ENCODE measurements at regions not wholly inside any gene's neighbourhood (a gene's known extent, or its start where the extent isn't known, plus 50 kb on each side); places are given as distances from the start of the nearest gene placed in this dataset.

DNA sequence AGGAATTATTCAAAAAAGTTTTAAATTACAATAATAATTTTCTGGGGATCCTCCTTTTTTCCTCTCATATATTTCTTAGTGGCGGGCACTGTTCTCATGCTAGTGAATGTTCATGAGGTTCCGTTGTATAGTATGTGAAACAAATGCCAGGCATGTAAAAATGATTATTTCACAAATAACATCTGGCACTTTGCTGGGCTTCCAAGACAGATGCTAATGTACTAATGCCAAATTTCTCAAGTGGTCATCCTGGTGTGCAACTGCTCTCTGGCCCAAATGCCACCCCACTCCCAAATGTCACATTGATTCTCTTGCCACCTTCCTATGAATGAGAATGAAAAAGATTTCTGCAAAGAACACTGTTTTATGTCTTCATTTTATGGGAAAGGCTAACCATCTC is 564.0 kb upstream of the GCFC2 start (continued):
- TF ChIP-seq ZNF292 (tag by site-specific recombination; IDR thresholded peaks at IDR 0.05; ENCODE audit: borderline replicate concordance, low read depth): no peak

- Histone ChIP-seq H3K4me1 (ENCODE audit: control insufficient read depth, insufficient read depth, low read length) (no peaks in the 10 kb centered on the region), H3K9me3 (ENCODE audit: control insufficient read depth, insufficient read depth, low read depth, low read length) (no peaks in the 10 kb centered on the region), H3K27ac (ENCODE audit: extremely low read depth, low read depth, low read length) (no peak overlapping the region), H3K36me3 (ENCODE audit: control insufficient read depth in 2 of 2, insufficient read depth in 1 of 2, low read length in 2 of 2) (no peaks in the 10 kb centered on the region), H3K4me3 (ENCODE audit: low read depth, low read length) (no peak overlapping the region)
- CTCF ChIA-PET: no interaction called here
- TF ChIP-seq ZSCAN4 (tag by site-specific recombination; IDR thresholded peaks at IDR 0.05) (no peak), ZBTB44 (tag by site-specific recombination; IDR thresholded peaks at IDR 0.05) (no peak), ZNF18 (tag by site-specific recombination; IDR thresholded peaks at IDR 0.05) (no peak), ZNF544 (tag by site-specific recombination; IDR thresholded peaks at IDR 0.05) (no peak), ZNF280C (tag by site-specific recombination; IDR thresholded peaks at IDR 0.05) (no peak), ZNF266 (tag by site-specific recombination; IDR thresholded peaks at IDR 0.05; ENCODE audit: low read depth) (no peak), ZNF830 (tag by site-specific recombination; IDR thresholded peaks at IDR 0.05; ENCODE audit: low read depth) (no peak), ZNF175 (tag by site-specific recombination; IDR thresholded peaks at IDR 0.05) (no peak)
- POLR2A ChIA-PET: no interaction called here
Measured at GRCh38 chr2:76274160-76274559, 563.4 kb upstream of the GCFC2 start.

GRCh38 chr2:76270096-76270710 is 559.5 kb upstream of the GCFC2 start:
- no peak overlapping the region for H3K4me3 ChIP-seq (ENCODE audit: low read depth, low read length)
- H3K36me3 ChIP-seq (ENCODE audit: control insufficient read depth in 2 of 2, insufficient read depth in 1 of 2, low read length in 2 of 2): no peaks in the 10 kb centered on the region
- H3K9me3 ChIP-seq (ENCODE audit: control insufficient read depth, insufficient read depth, low read depth, low read length): no peaks in the 10 kb centered on the region
- no peak for TF ChIP-seq OSR2 (tag by site-specific recombination; IDR thresholded peaks at IDR 0.05)
- TF ChIP-seq ZNF580 (tag by site-specific recombination; IDR thresholded peaks at IDR 0.05): no peak
- TF ChIP-seq ZBTB8A (tag by site-specific recombination; IDR thresholded peaks at IDR 0.05): no peak
- no peak for TF ChIP-seq ZBTB44 (tag by site-specific recombination; IDR thresholded peaks at IDR 0.05)
- no peak for TF ChIP-seq ZNF645 (tag by site-specific recombination; IDR thresholded peaks at IDR 0.05)
- no peak for TF ChIP-seq ZNF132 (tag by site-specific recombination; IDR thresholded peaks at IDR 0.05; ENCODE audit: borderline replicate concordance)
- ChIA-PET CTCF (no interaction called here), POLR2A (no interaction called here)
- H3K27ac ChIP-seq (ENCODE audit: extremely low read depth, low read depth, low read length): no peak overlapping the region
- H3K4me1 ChIP-seq (ENCODE audit: control insufficient read depth, insufficient read depth, low read length): no peaks in the 10 kb centered on the region

Data from HEK293 (cell line).